ENCODE measurements at regions not wholly inside any gene's neighbourhood (a gene's known extent, or its start where the extent isn't known, plus 50 kb on each side); places are given as distances from the start of the nearest gene placed in this dataset.

- no peak for TF ChIP-seq CTCF (IDR thresholded peaks at IDR 0.05)
- TF ChIP-seq POLR2A (IDR thresholded peaks at IDR 0.05): no peak
Observed at GRCh38 chr20:40101560-40101959, 587.5 kb downstream of the MAFB start.

Measured in tibial nerve (tissue), 3 donors.